T-helper 17 cell (primary cell): ENCODE measurements at regions not wholly inside any gene's neighbourhood (a gene's known extent, or its start where the extent isn't known, plus 50 kb on each side); places are given as distances from the start of the nearest gene placed in this dataset.

Experiments used
- ATAC-seq: fragments of 150-1000 bp; cut with Tn5 transposase; 2 replicates; pipeline ENCODE4 v1.10.0; 2021; ENCODE audit warnings: mild to moderate bottlenecking, moderate library complexity
- DNase-seq, 3 donors: peaks; one replicate each; pipeline versions ENCODE4 v3.0.0 to v3.0.0-alpha.2; 2020 to 2021
- H3K9me3 ChIP-seq: one replicate; pipeline ENCODE4 v1.7.0; 2013; ENCODE audit warnings: low read length, mild to moderate bottlenecking; ENCODE audit not compliant: control insufficient read depth, poor library complexity, severe bottlenecking
- H3K27ac Mint-ChIP-seq: one replicate; pipeline ENCODE4 v1.8.0; 2022; ENCODE audit warnings: mild to moderate bottlenecking, moderate library complexity, mixed read lengths
- H3K27me3 Mint-ChIP-seq: one replicate; pipeline ENCODE4 v1.8.0; 2022; ENCODE audit warnings: mixed read lengths
- H3K36me3 Mint-ChIP-seq: one replicate; pipeline ENCODE4 v1.8.0; 2022; ENCODE audit warnings: low read depth, mixed read lengths
- H3K4me1 Mint-ChIP-seq: one replicate; pipeline ENCODE4 v1.8.0; 2022; ENCODE audit warnings: mild to moderate bottlenecking, mixed read lengths
- H3K4me3 Mint-ChIP-seq: one replicate; pipeline ENCODE4 v1.8.0; 2022; ENCODE audit warnings: mild to moderate bottlenecking, moderate library complexity, mixed read lengths

- Mint-ChIP-seq H3K27ac (no peak overlapping the region), H3K27me3 (peaks cover 8% of the 10 kb centered on the region), H3K4me1 (peaks cover 3% of the 10 kb centered on the region), H3K36me3 (no peaks in the 10 kb centered on the region), H3K4me3 (no peak overlapping the region)
- ATAC-seq (no peak), DNase-seq (no peak)
- H3K9me3 ChIP-seq: no peaks in the 10 kb centered on the region
Observed at GRCh38 chr17:65365169-65365568, 196.3 kb downstream of the AXIN2 start.

- peaks cover 6% of the 10 kb centered on the region for H3K27me3 Mint-ChIP-seq
- H3K27ac Mint-ChIP-seq: no peak overlapping the region
- H3K4me3 Mint-ChIP-seq: no peak overlapping the region
- no peak for DNase-seq
- no peak for ATAC-seq
- no peaks in the 10 kb centered on the region for H3K36me3 Mint-ChIP-seq
- peaks cover 2% of the 10 kb centered on the region for H3K4me1 Mint-ChIP-seq
- H3K9me3 ChIP-seq: no peaks in the 10 kb centered on the region
Observed at GRCh38 chr17:65364438-65364837, 197.0 kb downstream of the AXIN2 start.

GRCh38 chr17:65362826-65363225 lies 198.6 kb downstream of the AXIN2 start:
- ATAC-seq: no peak
- Mint-ChIP-seq H3K36me3 (no peaks in the 10 kb centered on the region), H3K4me1 (peaks cover 2% of the 10 kb centered on the region), H3K4me3 (no peak overlapping the region), H3K27ac (no peak overlapping the region), H3K27me3 (peaks cover 14% of the 10 kb centered on the region)
- no peaks in the 10 kb centered on the region for H3K9me3 ChIP-seq
- no peak for DNase-seq

GRCh38 chr17:65360961-65361552 lies 200.4 kb downstream of the AXIN2 start:
- peaks cover 2% of the 10 kb centered on the region for H3K4me1 Mint-ChIP-seq
- ATAC-seq: no peak

GRCh38 chr17:65359016-65359415 lies 202.4 kb downstream of the AXIN2 start:
- H3K9me3 ChIP-seq: no peaks in the 10 kb centered on the region
- ATAC-seq (no peak), DNase-seq (no peak)
- Mint-ChIP-seq H3K4me3 (no peak overlapping the region), H3K36me3 (peaks cover 2% of the 10 kb centered on the region), H3K4me1 (peaks cover 2% of the 10 kb centered on the region), H3K27ac (peak overlapping the region; percentile 5), H3K27me3 (peaks cover 18% of the 10 kb centered on the region)

More at GRCh38 chr17:65360961-65361552, 200.4 kb downstream of the AXIN2 start:
- H3K9me3 ChIP-seq: no peaks in the 10 kb centered on the region
- Mint-ChIP-seq H3K36me3 (peaks cover 2% of the 10 kb centered on the region), H3K4me3 (no peak overlapping the region), H3K27ac (no peak overlapping the region), H3K27me3 (peaks cover 18% of the 10 kb centered on the region)
- no peak for DNase-seq

- DNase-seq (no peak), ATAC-seq (no peak)
- H3K9me3 ChIP-seq: no peaks in the 10 kb centered on the region
- peaks cover 2% of the 10 kb centered on the region for H3K36me3 Mint-ChIP-seq
- no peak overlapping the region for H3K27ac Mint-ChIP-seq
- H3K4me3 Mint-ChIP-seq: no peak overlapping the region
- H3K4me1 Mint-ChIP-seq: peaks cover 2% of the 10 kb centered on the region
- peaks cover 18% of the 10 kb centered on the region for H3K27me3 Mint-ChIP-seq
Observed at GRCh38 chr17:65356536-65356935, 204.9 kb downstream of the AXIN2 start.

GRCh38 chr17:65355246-65355645 lies 206.2 kb downstream of the AXIN2 start:
- H3K4me1 Mint-ChIP-seq: peaks cover 2% of the 10 kb centered on the region
- H3K36me3 Mint-ChIP-seq: peaks cover 2% of the 10 kb centered on the region
- no peak overlapping the region for H3K4me3 Mint-ChIP-seq
- peaks cover 23% of the 10 kb centered on the region for H3K27me3 Mint-ChIP-seq
- DNase-seq: no peak
- no peak for ATAC-seq
- no peaks in the 10 kb centered on the region for H3K9me3 ChIP-seq
- peak overlapping the region; percentile 67 for H3K27ac Mint-ChIP-seq

- Mint-ChIP-seq H3K4me1 (no peaks in the 10 kb centered on the region), H3K4me3 (no peak overlapping the region), H3K27me3 (peaks cover 5% of the 10 kb centered on the region), H3K36me3 (no peaks in the 10 kb centered on the region), H3K27ac (no peak overlapping the region)
- DNase-seq (no peak), ATAC-seq (no peak)
- H3K9me3 ChIP-seq: no peaks in the 10 kb centered on the region
Observed at GRCh38 chr17:65349916-65350315, 211.5 kb downstream of the AXIN2 start.

- DNase-seq (no peak), ATAC-seq (no peak)
- no peak overlapping the region for H3K27ac Mint-ChIP-seq
- H3K4me1 Mint-ChIP-seq: no peaks in the 10 kb centered on the region
- peaks cover 4% of the 10 kb centered on the region for H3K27me3 Mint-ChIP-seq
- H3K9me3 ChIP-seq: no peaks in the 10 kb centered on the region
- no peak overlapping the region for H3K4me3 Mint-ChIP-seq
- H3K36me3 Mint-ChIP-seq: no peaks in the 10 kb centered on the region
Observed at GRCh38 chr17:65346166-65346565, 209.0 kb downstream of the RGS9 start.

GRCh38 chr17:65345261-65346005 lies 208.3 kb downstream of the RGS9 start:
- no peak for ATAC-seq
- H3K4me3 Mint-ChIP-seq: no peak overlapping the region

GRCh38 chr17:65340401-65340800 lies 203.2 kb downstream of the RGS9 start:
- no peak for ATAC-seq
- H3K27ac Mint-ChIP-seq: no peak overlapping the region
- H3K4me3 Mint-ChIP-seq: no peak overlapping the region

More at GRCh38 chr17:65345261-65346005, 208.3 kb downstream of the RGS9 start:
- H3K27ac Mint-ChIP-seq: no peak overlapping the region
- H3K27me3 Mint-ChIP-seq: peaks cover 8% of the 10 kb centered on the region
- no peaks in the 10 kb centered on the region for H3K4me1 Mint-ChIP-seq
- DNase-seq: no peak
- H3K36me3 Mint-ChIP-seq: no peaks in the 10 kb centered on the region
- no peaks in the 10 kb centered on the region for H3K9me3 ChIP-seq

GRCh38 chr17:65334406-65334805 lies 197.2 kb downstream of the RGS9 start:
- Mint-ChIP-seq H3K36me3 (peaks cover 2% of the 10 kb centered on the region), H3K27me3 (peaks cover 42% of the 10 kb centered on the region), H3K27ac (no peak overlapping the region), H3K4me3 (no peak overlapping the region), H3K4me1 (peaks cover 2% of the 10 kb centered on the region)
- no peaks in the 10 kb centered on the region for H3K9me3 ChIP-seq
- DNase-seq (no peak), ATAC-seq (no peak)

More at GRCh38 chr17:65340401-65340800, 203.2 kb downstream of the RGS9 start:
- peaks cover 17% of the 10 kb centered on the region for H3K27me3 Mint-ChIP-seq
- no peaks in the 10 kb centered on the region for H3K36me3 Mint-ChIP-seq
- no peaks in the 10 kb centered on the region for H3K9me3 ChIP-seq
- DNase-seq: no peak
- H3K4me1 Mint-ChIP-seq: no peaks in the 10 kb centered on the region

GRCh38 chr17:65332779-65333178 lies 195.6 kb downstream of the RGS9 start:
- DNase-seq: no peak
- Mint-ChIP-seq H3K4me3 (no peak overlapping the region), H3K36me3 (peaks cover 2% of the 10 kb centered on the region), H3K4me1 (peaks cover 2% of the 10 kb centered on the region), H3K27me3 (peaks cover 37% of the 10 kb centered on the region), H3K27ac (no peak overlapping the region)
- no peaks in the 10 kb centered on the region for H3K9me3 ChIP-seq
- no peak for ATAC-seq

- no peak for ATAC-seq
- H3K27ac Mint-ChIP-seq: no peak overlapping the region
- peaks cover 2% of the 10 kb centered on the region for H3K4me1 Mint-ChIP-seq
- no peak for DNase-seq
- peaks cover 2% of the 10 kb centered on the region for H3K36me3 Mint-ChIP-seq
- peaks cover 37% of the 10 kb centered on the region for H3K27me3 Mint-ChIP-seq
- no peaks in the 10 kb centered on the region for H3K9me3 ChIP-seq
- no peak overlapping the region for H3K4me3 Mint-ChIP-seq
Observed at GRCh38 chr17:65332375-65332774, 195.2 kb downstream of the RGS9 start.
